Daoy (cell line): ENCODE measurements at regions not wholly inside any gene's neighbourhood (a gene's known extent, or its start where the extent isn't known, plus 50 kb on each side); places are given as distances from the start of the nearest gene placed in this dataset.
"Not testable (repeated sequence)": the region's sequence is repeated elsewhere in the genome, so short reads cannot be mapped to it uniquely, and the experiment has no call there.

Experiments
- DNase-seq: peaks from one replicate; pipeline ENCODE4 v3.0.0-alpha.2; 2015; ENCODE audit warnings: low read depth

DNA sequence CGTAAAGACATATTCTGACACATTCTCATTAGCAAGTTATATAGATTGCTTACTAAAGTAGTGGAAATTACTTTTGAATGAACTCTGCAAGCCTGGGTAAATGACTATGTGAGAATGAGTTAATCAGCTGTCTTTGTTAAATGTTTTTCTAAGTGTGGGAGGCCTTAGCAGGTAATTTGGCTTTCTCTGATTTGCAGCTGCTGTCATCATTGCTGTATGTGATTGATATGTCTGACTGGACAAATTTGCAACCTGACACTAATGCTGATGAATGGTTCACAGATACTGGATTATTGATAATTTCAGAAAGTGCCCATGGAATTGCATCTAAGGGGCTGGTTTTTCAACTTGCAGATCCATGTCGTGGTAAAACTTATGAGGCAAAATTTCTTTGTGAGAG lies 372.2 kb upstream of the SGO1 start:
- no peak for DNase-seq

DNA sequence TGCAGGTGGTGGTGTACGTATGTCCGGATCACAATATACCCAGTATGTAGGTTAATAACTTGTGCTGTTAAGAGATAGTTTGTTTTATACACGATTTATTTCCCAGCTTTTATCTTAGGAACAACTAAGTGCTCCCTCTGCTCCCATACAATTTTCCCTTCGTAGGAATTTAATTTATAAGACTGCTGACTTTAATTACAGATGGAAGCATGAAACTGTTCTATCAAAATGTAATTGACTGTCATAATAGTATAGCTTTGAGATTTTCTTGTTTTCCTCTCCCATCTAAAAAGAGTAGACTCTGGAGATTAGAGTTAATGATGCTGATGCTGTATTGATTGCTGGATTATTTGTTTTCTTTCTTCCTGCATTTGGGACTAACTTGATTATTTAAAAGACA lies 370.7 kb upstream of the SGO1 start:
- no peak for DNase-seq

DNA sequence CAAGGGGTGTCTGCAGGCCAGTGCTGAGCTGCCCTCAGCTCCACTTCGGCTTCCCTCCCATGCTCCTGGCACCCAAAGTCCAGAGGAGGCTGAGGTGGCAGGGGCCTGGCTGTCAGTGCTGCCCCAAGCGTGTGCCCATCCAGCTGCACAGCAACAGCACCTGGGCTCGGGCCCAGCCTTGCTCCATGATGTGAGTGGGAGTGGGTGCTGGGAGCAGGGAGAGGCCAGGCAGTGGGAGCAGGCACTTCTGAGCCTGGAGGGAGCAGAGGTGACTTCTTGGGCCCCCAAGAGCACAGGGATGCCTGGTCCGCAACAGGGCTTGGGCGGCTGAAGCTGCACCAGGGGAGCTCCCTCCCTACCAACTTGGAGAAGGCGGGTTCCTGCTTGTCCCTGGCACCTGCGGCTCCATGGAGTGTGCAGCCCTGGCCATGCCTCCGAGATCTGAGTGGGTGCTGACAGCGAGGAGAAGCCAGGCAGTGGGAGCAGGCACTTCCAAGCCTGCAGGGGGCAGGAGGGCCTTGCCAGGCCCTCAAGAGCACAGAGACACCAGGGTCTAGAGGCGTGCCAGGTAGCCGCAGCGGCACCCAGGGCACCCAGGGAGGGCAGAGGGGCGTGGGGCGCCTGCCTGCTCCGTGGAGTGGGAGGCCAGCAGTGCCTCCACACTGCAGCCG lies 366.7 kb upstream of the SGO1 start:
- DNase-seq: no peak

DNA sequence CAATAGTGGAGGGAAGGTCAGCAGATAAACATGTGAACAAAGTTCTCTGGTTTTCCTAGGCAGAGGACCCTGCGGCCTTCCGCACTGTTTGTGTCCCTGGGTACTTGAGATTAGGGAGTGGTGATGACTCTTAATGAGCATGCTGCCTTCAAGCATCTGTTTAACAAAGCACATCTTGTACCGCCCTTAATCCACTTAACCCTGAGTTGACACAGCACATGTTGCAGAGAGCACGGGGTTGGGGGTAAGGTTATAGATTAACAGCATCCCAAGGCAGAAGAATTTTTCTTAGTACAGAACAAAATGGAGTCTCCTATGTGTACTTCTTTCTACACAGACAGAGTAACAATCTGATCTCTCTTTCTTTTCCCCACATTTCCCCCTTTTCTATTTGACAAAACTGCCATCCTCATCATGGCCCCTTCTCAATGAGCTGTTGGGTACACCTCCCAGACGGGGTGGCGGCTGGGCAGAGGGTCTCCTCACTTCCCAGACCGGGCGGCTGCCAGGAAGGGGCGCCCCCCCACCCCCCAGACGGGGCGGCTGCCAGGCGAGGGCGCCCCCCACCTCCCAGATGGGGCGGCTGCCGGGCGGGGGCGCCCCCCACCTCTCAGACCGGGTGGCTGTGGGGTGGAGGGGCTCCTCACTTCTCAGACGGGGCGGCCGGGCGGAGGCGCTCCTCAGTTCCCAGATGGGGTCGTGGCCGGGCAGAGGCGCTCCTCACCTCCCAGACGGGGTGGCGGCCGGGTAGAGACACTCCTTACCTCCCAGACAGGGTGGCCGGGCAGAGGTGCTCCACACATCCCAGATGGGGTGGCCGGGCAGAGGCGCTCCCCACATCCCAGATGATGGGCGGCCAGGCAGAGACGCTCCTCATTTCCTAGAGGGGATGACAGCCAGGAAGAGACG lies 361.6 kb upstream of the SGO1 start:
- not testable (repeated sequence) for DNase-seq

DNA sequence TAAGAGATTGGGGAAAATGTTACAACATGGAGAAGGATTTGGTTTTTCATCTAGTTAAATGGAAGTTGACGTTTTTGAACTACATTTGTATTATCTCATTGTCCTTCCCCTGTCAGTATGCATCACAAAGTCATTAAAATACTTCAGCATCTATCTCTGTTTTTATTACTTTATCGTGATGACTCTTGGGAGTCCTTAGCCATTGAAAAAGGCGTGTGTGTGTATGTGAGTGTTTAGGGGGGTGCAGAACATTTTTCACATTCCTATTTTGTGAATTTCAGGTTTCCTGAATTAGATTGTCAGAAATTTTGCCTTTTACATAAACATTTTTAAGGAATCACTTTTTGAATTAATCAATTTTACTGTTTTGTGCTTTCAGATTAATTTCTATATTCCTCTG lies 360.6 kb upstream of the SGO1 start:
- DNase-seq: no peak

DNA sequence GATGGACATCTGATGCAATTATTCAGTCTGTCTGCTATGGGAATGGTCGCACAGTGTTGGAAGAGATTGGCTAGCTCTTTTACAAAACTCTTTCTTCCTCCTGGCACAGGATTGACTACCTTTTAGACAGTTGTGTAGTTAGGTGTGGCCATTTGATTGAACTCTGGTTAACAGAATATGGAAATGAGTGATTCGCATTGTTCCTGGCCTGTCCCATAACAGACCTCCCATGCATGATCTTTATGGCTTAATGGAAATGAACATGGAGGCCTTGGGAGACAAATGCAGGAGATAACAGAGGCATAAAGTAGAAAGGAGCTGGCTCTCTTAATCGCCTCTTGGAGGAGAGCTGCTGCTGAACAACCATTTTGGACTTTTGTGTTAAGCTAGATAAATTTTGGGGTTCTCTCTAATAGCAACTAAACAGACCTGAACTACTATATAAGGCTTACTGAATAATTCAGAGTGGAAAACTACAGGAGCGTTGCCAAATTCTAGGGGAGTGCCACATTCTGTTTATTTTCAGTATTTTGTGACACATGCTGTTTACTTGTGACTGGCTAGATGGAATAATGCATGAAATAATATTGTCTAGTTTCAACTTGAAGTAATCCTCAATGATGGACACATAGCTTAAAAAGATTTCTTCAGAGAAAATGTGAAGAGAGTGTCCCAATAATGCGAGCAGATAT lies 357.7 kb upstream of the SGO1 start:
- DNase-seq: no peak

DNA sequence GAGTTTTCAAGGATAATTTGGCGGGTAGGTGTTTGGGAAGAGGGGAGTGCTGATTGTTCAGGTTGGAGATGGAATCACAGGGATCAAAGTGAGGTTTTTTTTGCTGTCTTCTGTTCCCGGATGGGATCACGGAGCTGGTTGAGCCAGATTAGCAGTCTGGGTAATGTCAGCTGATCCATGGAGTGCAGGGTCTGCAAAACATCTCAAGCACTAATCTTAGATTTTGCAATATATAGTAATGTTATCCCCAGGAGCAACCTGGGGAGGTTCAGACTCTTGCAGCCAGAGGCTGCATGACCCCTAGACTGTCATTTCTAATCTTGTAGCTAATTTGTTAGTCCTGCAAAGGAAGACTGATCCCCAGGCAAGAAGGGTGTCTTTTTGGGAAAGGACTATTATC lies 354.1 kb upstream of the SGO1 start:
- DNase-seq: no peak

DNA sequence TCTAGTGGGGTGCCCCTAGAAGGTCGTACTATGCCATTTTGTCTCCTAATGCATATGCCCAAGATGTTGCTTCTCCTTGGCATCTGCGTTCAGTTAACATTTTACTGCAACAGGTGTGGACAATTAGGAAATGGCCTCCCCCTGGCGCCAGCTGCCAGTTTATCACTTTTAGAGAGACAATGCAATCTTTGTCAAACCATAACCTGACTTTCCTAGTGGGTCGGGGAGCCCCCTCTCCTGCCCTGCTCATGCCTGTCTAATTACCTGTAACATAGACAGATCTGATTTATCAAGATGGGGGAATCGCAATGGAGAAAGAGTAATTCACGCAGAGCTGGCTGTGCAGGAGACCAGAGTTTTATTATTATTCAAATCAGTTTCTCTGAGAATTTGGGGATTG lies 353.7 kb upstream of the SGO1 start:
- no peak for DNase-seq

DNA sequence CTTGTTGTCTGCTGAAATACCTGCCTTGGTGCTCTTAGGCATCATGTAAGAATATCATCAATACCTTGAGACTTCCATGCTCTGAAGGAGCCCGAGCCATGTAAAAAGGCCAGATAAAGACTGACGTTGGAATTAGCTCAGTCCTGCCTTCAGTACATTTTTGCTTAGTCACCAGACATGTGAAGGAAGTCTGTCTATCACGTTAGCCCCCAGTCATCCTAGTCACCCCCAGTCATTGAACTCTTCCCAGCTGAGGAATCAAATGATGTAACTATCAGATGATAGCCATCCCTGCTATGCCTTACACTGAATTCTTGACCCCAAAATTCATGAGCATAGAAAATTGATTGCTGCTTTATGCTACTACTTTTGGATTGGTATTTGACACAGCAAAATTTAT lies 351.2 kb upstream of the SGO1 start:
- no peak for DNase-seq

DNA sequence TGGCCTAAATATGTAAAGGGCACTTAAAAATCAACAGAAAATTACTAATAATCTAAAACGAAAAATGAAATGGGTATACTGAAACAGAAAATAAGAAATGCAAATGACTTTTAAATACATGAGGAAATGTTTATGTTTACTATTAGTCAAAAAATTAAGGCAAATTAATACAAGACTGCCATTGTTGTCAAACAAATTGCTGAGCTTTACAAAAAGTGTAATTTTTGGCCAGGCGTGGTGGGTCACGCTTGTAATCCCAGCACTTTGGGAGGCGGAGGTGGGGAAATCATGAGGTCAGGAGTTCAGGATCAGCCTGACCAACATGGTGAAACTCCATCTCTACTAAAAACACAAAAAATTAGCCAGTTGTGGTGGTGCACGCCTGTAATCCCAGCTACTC lies 343.9 kb upstream of the SGO1 start:
- no peak for DNase-seq

DNA sequence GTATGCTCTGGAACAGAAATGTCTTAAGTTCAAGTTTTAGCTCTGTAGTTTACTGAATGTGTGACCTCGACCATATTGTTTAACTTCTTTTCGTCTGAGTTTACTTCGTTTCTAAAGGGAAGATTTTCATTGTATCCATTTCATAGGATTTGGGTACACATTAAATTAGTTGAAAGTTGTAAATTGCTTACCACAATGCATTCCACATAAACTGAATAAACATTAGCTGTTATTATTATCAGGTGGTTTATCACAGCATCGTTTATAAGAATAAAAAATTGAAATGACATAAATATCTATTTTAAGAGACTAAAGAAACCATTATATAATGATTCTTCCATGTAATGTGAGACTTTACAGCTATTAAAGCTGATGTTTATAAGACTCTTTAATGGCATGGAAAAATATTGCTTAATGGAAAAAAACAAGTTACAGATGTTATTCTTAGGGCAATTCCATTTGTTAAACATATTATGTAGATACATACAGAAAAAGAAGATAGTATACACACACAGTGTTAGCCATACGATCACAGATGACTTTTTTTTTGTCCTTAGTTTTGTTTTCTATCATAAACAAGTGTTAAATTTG lies 342.3 kb upstream of the SGO1 start:
- no peak for DNase-seq

DNA sequence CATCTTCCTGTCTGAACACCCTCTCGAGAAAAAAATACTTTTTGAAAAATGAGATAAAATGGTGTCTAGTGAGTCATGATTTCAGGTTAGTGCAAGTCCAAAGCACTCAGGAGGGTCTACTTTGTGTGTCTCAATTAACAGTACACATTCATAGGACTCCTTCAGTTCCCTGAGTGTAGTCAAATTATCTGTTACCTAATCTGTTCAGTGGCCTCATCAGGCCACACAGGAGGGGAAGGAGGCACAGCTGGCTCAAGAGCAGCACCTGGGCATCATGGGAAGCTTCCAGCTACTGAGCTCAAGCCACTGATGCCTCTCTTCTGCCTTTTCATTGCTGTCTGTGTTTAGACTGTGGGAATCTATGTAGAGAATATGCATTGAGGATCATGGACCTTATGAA lies 341.4 kb upstream of the SGO1 start:
- DNase-seq: no peak

DNA sequence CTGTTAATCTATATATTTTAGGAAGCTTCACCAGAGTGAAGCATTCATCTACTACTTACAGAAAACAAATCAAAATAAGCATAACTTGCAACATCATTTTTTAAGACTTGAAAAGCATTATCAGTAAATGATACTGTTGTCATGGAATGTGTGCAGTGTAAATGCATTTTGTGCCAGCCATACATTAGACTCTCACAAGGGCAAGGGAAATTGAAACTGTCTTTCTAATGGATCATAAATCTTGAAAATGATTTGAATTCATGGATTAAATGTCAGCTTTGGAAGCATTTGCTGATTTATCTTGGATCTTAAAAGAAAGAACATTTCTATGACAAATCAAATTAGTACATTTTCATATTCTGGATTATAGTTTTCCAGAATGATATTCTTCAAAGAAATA lies 338.3 kb upstream of the SGO1 start:
- DNase-seq: no peak

DNA sequence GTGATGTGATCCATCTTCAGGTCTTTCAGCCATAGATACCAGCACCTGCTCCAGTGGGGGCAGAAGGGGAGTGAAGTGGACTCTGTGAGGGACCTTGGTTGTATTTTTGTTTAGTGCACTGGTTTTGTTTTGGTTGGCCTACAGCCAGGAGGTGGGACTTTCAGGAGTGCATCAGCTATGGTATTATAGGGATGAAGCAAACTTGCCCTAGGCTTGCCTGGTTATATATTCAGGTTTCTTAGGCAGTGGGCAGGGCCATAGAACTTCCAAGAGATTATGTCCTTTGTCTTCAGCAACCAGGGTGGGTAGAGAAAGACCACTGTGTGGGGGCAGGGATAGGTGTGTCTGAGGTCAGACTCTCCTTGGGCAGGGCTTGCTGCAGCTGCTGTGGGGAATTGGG lies 337.3 kb upstream of the SGO1 start:
- DNase-seq: no peak

DNA sequence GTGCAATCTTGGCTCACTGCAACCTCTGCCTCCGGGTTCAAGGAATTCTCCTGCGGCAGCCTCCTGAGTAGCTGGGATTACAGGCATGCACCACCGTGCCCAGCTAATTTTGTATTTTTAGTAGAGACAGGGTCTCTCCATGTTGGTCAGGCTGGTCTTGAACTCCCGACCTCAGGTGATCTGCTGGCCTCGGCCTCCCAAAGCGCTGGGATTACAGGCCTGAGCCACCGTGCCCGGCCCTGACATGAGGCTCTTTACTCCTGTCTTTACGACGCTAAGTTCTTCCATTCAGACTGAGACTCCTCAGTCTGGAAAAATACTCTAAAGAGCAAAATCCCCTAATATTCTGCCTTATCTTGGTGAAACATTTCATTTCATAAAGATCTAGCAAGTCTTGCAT lies 331.3 kb upstream of the SGO1 start:
- not testable (repeated sequence) for DNase-seq

DNA sequence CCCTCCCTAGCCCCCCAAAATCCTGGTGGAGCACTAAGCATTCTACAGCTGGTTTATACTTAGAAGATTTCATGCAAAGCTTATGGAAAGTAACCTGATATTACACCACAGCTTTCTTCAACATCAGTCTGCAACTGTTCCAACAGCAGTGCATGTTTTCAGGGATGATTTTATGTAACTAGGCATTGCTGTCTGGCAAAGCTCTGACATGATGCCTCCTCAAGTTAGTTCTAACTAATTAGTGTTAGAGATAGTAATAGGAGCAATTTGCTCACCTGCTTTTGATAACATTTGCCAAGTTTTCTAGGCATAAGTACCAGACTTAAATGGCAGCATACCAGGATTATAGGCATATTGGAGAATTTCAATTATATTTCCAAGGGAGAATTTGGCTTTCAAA lies 330.3 kb upstream of the SGO1 start:
- no peak for DNase-seq

DNA sequence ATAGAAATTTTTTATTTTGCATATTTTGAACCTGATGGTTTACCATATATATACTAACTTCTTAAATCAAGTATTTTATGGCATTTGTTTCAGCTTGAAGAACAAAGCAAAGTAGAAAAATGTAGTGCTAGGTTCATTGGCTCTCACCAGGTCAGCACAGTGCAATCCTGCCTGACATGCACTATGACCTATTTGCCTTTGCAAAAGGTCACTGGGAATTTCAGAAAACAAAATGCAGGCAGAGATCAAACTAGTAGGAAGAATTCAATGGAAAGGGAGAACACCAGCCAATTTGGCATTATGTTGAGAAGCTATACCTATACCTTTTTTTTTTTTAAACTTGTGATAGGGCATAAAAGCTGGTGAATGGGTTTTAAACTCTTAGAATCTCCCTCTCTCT lies 329.8 kb upstream of the SGO1 start:
- DNase-seq: no peak

DNA sequence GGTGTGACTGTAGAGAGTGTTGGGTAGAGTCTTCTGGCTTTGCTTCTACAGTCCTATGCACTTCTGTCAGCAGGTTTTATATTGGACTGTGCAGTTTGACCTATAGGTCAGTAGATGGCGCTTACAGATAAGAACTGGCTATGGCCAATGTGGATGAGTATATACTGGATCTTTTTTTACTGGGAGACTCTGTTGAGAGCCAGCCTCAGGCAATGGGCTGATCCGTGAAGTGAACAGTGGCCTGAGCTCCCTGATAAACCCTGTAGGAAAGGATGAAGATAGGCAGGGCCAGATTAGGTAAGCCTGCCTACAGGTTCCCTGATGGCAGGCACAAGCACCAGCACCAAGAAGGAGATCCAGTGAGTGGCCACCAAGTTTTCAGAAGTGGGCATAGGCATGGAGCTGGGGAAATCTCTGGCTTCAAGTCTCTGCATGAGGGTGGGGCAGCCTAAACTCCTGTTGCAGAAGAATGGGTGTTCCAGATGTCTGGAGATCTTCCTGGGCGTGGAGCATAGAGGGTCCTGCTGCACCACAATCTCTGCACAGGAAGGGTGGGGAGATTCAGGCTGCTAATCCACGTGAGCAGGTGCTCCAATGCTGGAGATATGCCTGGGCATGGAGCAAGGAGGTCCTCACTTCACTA lies 326.0 kb upstream of the SGO1 start:
- DNase-seq: no peak

DNA sequence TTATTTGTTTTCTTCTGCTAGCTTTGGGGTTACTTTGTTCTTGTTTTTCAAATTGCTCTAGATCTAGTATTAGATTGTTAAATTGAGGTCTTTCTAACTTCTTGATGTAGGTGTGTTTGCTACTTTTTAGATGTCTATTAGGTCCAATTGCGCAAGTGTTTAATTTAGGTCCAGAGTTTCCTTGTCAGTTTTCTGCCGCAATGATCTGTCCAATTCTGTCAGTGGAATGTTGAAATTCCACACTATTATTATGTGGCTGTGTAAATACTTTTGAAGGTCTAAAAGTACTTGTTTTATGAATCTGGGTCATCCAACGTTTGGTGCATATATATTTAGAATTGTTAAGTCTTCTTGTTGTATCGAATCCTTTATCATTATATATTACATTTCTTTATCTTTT lies 324.4 kb upstream of the SGO1 start:
- DNase-seq: no peak

DNA sequence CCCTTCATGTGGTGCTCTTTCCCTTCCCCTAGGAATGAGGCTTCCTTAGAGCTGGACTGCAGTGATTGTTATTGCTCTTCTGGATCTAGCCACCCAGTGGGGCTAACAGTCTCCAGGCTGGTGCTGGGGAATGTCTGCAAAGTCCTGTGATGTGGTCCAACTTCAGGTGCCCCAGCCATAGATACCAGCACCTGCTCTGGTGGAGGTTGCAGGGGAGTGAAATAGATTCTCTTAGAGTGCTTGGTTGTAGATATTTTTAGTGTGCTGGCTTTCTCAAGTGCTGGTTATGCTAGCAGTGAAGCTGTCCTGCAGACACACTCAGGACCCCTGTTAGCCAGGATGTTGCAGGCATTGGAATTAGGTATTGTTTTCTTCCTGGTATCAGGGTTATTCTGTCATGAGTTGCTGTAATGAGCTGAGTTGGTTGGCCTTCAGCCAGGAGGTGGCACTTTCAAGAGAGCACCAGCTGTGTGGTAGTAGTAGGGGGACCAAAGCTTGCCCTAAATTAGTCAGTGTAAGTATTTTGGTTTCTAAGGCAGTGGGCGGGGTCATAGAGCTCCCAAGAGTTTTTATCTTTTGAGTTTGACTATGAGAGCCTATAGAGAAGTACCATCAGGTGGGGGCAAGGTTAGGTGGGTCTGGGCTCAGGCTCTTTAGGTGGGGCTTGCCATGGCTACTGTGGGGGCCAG lies 317.5 kb upstream of the SGO1 start:
- no peak for DNase-seq

DNA sequence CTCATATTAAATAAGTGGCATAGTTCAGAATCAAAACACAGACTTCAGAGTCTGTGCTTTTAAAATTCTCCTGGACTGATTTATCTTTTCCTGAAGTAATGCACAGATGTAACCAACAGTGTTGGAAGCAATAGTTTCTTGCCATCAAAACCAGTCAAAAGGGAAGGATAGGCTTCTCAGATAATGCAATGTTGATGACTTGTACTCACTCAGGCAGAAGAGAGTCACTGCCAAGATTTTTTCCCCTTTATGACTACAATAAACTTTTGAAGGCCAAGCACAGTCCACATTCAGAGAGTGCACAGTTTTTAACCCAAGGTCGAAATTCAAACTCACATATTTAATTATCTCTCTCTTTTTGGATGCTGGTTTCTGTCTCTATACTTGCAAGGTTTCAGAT lies 305.0 kb upstream of the SGO1 start:
- no peak for DNase-seq
